ENCODE measurements at regions not wholly inside any gene's neighbourhood (a gene's known extent, or its start where the extent isn't known, plus 50 kb on each side); places are given as distances from the start of the nearest gene placed in this dataset.

DNA sequence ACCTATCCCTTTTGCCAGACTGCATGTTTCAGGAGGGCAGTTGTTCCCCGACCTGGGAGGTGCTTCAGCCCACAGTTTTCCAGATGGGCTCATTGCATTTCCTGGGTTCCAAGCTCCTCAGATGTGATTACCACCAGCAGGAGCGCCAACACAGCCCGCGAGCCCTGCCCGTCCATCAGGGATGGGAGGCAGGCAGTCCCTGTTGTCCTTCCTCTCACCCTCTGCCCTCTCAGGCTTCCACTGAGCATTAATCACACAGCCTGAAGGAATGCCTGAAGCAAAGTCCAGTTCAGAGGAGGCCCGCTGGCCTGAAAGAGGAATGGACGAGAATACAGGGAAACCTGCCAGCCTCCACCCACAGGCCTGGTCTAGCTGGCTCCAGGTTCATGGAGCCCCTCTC, 256.3 kb upstream of the SDK2 start:
- DNase-seq (ENCODE audit: low spot score) (no peak), ATAC-seq (ENCODE audit: low FRiP score) (no peak)
- TF ChIP-seq, protein P1, sequence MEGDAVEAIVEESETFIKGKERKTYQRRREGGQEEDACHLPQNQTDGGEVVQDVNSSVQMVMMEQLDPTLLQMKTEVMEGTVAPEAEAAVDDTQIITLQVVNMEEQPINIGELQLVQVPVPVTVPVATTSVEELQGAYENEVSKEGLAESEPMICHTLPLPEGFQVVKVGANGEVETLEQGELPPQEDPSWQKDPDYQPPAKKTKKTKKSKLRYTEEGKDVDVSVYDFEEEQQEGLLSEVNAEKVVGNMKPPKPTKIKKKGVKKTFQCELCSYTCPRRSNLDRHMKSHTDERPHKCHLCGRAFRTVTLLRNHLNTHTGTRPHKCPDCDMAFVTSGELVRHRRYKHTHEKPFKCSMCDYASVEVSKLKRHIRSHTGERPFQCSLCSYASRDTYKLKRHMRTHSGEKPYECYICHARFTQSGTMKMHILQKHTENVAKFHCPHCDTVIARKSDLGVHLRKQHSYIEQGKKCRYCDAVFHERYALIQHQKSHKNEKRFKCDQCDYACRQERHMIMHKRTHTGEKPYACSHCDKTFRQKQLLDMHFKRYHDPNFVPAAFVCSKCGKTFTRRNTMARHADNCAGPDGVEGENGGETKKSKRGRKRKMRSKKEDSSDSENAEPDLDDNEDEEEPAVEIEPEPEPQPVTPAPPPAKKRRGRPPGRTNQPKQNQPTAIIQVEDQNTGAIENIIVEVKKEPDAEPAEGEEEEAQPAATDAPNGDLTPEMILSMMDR (IDR thresholded peaks at IDR 0.05), result no peak

DNA sequence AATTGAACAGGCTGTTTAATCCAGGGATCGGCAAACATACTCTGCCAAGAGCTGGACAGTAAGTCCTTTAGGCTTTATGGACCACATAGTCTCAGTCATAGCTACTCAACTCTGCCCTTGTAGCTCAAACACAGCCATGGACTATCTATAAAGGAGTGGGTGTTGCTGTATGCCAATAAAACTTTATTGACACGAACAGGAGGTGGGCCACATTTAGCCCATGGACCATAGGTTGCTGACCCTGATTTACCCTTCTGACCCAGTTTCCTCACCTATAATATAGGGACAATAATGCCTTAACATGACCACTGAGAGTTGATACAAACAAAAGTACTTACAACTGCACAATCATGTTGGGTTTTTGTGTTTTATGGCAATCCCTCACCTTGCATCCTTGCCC, 257.0 kb upstream of the SDK2 start:
- TF ChIP-seq, protein P1 (IDR thresholded peaks at IDR 0.05), result no peak
- no peak for DNase-seq (ENCODE audit: low spot score)
- ATAC-seq (ENCODE audit: low FRiP score), result no peak

DNA sequence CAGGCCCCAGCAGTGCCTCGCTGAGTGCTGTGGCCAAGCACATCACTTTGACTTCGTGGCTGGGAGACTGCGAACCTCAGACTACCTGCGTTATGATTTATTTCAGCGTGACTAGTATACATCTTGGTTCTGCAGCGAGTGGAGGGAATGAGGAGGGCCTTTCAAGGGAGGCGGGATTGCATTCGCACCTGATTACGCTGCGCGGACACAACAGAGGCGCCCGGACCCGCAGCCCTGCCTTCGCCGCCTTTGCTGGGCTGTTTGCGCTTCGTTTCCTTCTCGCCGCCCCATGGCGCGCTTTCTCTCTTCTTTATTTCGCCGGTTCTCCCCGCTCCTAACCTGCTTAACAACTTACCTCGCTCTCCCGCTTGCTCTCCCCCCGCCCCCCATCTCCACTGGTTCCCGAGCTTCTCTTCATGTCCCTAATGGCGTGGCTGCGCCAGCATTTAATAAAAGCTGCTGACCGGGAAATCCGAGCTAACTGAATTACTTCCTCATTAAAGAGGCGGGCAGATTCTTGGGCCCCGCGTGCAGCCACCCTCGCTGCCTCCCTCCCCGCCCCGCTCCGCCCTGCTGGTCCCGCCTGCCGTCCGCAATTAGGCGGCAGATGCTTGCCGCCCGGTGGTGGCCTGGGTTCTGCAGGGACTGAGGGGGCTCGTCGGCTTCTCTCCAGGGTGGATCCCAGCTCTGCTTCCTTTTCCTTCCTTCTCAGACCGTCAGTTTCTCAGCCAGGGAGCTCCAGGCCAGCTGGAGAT, 257.6 kb upstream of the SDK2 start:
- ATAC-seq (ENCODE audit: low FRiP score) (no peak), DNase-seq (ENCODE audit: low spot score) (no peak)
- TF ChIP-seq, protein P1 (IDR thresholded peaks at IDR 0.05), result no peak

DNA sequence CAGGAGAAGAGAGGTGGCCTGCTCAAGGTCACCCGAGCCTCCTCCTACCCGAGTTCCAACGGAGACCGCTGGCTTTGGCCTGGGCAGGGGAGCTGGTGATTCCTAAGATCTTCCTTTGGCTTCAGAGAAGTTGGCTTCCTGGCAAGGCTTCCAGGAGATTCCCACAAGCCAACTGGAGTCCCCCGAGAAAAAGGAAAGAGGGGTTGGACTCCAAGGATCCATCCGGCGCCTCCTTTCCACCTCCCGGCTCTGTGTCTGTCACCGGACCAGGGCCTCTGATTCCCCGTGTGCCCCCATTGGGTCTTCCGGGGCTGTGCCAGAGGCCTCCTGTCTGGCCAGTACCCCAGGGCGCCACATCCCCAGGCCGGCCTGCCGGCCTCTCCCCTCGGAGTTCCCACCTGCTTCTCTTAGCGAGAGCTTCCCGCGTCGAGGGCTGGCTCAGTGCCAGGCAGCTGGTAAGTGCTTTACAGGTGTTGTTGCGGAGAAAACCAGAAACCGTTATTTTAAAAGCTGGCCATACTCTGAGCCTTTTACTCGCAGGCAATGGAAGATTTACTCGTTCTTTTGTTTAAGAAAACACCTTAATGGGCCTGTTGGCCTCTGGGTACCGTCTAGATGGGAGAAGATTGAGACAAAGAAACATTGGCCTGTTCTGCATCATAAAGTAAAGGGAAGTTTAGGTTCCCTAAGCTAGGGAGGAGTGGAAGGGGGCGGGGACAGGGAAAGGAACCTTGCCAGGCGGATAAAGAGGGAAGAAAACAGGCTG, 258.4 kb upstream of the SDK2 start:
- ATAC-seq (ENCODE audit: low FRiP score) (no peak), DNase-seq (ENCODE audit: low spot score) (no peak)
- TF ChIP-seq, protein P1 (IDR thresholded peaks at IDR 0.05), result no peak

DNA sequence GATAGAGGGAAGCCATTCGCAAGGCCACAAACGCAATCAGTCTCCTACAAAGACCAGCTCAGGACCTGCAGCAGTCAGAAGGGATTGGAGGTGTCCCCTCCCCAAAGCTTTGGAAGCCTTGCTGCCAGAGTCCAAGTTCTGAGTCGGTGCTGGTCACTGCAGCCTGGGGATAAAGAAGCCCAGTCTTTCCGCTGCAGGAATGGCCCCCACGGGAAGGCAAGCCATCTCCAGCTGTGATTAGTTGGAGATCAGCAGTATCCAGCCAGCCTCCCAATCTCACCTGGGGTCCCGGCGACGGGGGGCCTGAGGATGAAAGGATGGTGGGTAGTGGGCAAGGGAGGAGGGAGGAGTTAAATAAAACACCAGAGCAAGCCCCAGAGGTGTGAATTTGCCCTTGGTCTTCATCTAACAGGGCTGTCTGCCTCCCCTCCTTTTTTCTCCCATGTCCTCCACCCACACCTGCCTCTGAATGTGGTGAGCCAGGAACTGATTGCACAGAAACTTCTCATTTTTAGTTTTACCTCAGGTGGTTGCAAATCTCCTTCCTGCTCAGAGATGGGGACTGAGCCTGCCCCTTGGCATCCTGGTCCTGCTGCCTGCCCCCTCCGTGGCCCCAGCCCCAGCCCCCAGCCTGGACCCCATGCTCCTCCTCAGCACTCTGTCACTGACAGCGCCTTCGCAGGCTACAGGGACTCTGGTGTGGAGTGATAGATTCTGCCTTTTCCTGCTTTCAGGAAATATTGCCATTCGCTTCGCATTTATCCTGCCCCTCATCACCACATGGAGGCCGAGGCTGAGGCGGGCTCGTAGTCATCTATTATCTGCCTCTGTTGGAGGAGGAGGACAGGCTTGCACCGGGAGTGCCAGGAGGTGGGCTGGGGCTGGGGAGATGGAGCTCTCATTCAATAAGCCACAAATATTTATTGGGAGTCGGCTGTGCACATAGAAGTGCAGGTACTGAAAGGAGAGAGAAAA, 262.9 kb upstream of the SDK2 start:
- TF ChIP-seq, protein P1 (IDR thresholded peaks at IDR 0.05), result no peak
- DNase-seq (ENCODE audit: low spot score) (no peak), ATAC-seq (ENCODE audit: low FRiP score) (no peak)

DNA sequence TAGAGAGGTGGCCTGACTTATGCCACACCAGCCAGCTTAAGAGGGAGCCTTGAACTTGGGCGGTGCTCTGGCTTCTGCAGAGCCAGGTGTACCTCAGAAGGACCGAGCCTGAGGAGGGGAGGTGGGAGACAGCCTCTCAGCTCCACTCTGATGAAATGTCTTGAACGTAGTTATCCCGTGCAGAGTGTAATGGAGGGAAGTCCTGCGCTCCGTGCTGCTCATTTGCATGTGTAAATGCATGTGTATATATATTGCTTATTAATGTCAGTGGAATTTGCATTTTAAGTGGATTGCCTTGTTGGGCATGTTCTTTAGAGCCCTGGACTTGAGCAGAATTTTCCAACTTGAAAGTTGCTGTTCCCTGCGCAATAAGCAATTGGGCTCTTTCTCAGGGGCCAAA, 264.9 kb upstream of the SDK2 start:
- TF ChIP-seq, protein P1 (IDR thresholded peaks at IDR 0.05), result no peak
- DNase-seq (ENCODE audit: low spot score) (no peak), ATAC-seq (ENCODE audit: low FRiP score) (no peak)

Data from omental fat pad (tissue), 3 donors.